SU-DHL-6 (cell line): ENCODE measurements at regions not wholly inside any gene's neighbourhood (a gene's known extent, or its start where the extent isn't known, plus 50 kb on each side); places are given as distances from the start of the nearest gene placed in this dataset.

Experiments
- H2AFZ ChIP-seq: fragments of 200-600 bp; sonication (generic); 2 replicates; pipeline ENCODE4 v1.6.1; 2014; ENCODE audit warnings: low read depth, mild to moderate bottlenecking, moderate library complexity, mixed read lengths, antibody characterized with exemption, low read length; ENCODE audit not compliant: severe bottlenecking
- H3F3A ChIP-seq: fragments of 200-600 bp; shearing (Covaris generic); 2 replicates; pipeline ENCODE4 v1.6.0; 2016; ENCODE audit warnings: antibody characterized with exemption, mild to moderate bottlenecking; ENCODE audit not compliant: insufficient read depth
- H3K27ac ChIP-seq: fragments of 200-600 bp; sonication (generic); 2 replicates; pipeline ENCODE4 v1.5.1; 2016; ENCODE audit warnings: low read depth, mild to moderate bottlenecking, low read length, moderate library complexity, mixed read lengths
- H3K27me3 ChIP-seq: fragments of 200-600 bp; sonication (generic), shearing (Covaris generic); 2 replicates; pipeline ENCODE4 v1.6.0; 2014; ENCODE audit warnings: mild to moderate bottlenecking, low read length
- H3K36me3 ChIP-seq: fragments of 200-600 bp; sonication (generic); 2 replicates; pipeline ENCODE4 v1.6.1; 2014; ENCODE audit warnings: mild to moderate bottlenecking, low read length, mixed read lengths
- H3K4me2 ChIP-seq: fragments of 300-600, 200-600 bp; shearing (Covaris generic), sonication (generic); 2 replicates; pipeline ENCODE4 v1.6.0; 2014; ENCODE audit warnings: low read length, low read depth, mild to moderate bottlenecking; ENCODE audit not compliant: poor library complexity, severe bottlenecking
- H3K4me3 ChIP-seq: fragments of 200-600 bp; sonication (generic); 2 replicates; pipeline ENCODE4 v1.5.1; 2014; ENCODE audit warnings: antibody characterized with exemption, low read length, mild to moderate bottlenecking, mixed read lengths; ENCODE audit not compliant: insufficient read depth, poor library complexity, severe bottlenecking
- H3K79me2 ChIP-seq: fragments of 200-600 bp; sonication (generic); 2 replicates; pipeline ENCODE4 v1.6.1; 2014; ENCODE audit warnings: mild to moderate bottlenecking, low read length, moderate library complexity; ENCODE audit not compliant: insufficient read depth
- H3K9ac ChIP-seq: fragments of 200-600 bp; sonication (generic); 2 replicates; pipeline ENCODE4 v1.7.0; 2014; ENCODE audit warnings: mild to moderate bottlenecking, low read length
- H3K9me2 ChIP-seq: fragments of 200-600 bp; sonication (generic); replicated peaks from 2 replicates; pipeline ENCODE4 v1.6.1; 2014; ENCODE audit warnings: low read length; ENCODE audit not compliant: insufficient read depth
- H3K9me3 ChIP-seq: fragments of 200-600 bp; sonication (generic); 2 replicates; pipeline ENCODE4 v1.6.1; 2014; ENCODE audit warnings: low read length, mixed read lengths; ENCODE audit not compliant: insufficient read depth
- H4K20me1 ChIP-seq: fragments of 200-600 bp; sonication (generic); 2 replicates; pipeline ENCODE4 v1.6.1; 2014; ENCODE audit warnings: low read depth, mild to moderate bottlenecking, antibody characterized with exemption, low read length, moderate library complexity, mixed read lengths
- EZH2phosphoT487 ChIP-seq: fragments of 200-600 bp; sonication (generic), shearing (Covaris generic); conservative IDR thresholded peaks from 2 replicates; pipeline ENCODE4 v1.6.1; 2018; ENCODE audit warnings: mild to moderate bottlenecking, antibody characterized with exemption, low read length, moderate library complexity, mixed read lengths
- TF ChIP-seq, protein P1 (sequence below): fragments of 200-600 bp; sonication (generic); IDR thresholded peaks from one replicate; pipeline ENCODE4 v1.5.1; 2017; ENCODE audit warnings: antibody characterized with exemption, mild to moderate bottlenecking, low read length, moderate library complexity; ENCODE audit not compliant: insufficient read depth, poor library complexity, severe bottlenecking

DNA sequence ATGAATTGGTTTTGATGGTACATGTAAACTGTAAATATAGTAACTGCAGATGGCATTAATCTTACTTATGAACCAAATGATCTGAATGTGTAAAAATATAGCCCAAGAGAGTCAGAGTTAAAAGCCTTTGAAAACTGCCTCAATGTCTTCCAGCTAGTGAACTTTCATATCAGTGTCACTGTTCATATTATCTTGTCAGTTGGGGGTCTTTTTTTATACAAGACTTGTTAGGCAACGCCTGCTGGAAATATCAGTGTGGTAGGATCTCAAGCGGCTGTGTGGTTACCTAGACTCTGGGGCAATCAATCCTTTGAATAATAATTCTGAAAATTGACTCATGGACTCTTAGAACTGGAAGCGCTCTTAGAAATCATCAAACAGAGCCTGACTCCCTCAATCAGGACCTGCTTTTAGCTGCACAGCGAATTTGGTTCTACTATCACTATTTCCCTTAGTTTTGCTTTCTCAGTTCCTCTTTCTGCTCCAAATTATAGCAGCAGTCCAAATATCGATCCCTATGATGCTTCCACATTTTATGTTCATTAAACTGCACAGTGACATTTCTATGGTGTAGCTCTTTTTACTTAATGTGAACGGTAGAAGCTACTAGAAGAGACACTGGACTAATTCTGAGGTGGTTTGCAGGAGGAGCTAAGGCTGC is 100.1 kb upstream of the COL1A2 start:
- Histone ChIP-seq H3K4me2 (no peak overlapping the region), H3K36me3 (no peaks in the 10 kb centered on the region), H3K9ac (no peak overlapping the region), H3K79me2 (no peaks in the 10 kb centered on the region), H3K27me3 (no peaks in the 10 kb centered on the region), H3K9me3 (no peaks in the 10 kb centered on the region), H3K9me2 (no peaks in the 10 kb centered on the region), H3F3A (no peaks in the 10 kb centered on the region), H2AFZ (no peak overlapping the region), H4K20me1 (no peaks in the 10 kb centered on the region), H3K27ac (no peak overlapping the region), H3K4me3 (no peak overlapping the region)
- no peak for TF ChIP-seq EZH2phosphoT487
- TF ChIP-seq, protein P1, sequence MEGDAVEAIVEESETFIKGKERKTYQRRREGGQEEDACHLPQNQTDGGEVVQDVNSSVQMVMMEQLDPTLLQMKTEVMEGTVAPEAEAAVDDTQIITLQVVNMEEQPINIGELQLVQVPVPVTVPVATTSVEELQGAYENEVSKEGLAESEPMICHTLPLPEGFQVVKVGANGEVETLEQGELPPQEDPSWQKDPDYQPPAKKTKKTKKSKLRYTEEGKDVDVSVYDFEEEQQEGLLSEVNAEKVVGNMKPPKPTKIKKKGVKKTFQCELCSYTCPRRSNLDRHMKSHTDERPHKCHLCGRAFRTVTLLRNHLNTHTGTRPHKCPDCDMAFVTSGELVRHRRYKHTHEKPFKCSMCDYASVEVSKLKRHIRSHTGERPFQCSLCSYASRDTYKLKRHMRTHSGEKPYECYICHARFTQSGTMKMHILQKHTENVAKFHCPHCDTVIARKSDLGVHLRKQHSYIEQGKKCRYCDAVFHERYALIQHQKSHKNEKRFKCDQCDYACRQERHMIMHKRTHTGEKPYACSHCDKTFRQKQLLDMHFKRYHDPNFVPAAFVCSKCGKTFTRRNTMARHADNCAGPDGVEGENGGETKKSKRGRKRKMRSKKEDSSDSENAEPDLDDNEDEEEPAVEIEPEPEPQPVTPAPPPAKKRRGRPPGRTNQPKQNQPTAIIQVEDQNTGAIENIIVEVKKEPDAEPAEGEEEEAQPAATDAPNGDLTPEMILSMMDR, result no peak

DNA sequence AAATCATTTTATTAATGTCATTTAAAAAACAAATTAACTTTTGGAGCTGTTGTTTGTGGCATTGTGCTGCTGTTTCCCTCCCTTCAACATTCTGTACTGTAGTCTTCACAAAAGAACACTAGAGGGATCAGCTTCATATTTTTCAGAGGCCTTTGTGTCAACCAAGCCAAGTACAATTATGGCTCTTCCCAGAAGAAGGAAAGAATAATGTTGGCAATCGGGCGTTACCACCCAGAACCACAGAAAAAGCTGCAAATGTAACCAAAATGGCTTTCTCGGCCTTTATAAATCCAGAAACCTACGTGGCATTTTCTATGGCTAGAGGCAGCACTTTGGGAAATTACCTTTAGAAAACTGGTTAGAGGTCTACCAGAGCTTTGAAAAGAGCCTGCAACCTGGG is 98.8 kb upstream of the COL1A2 start:
- H3K4me3 ChIP-seq, result no peak overlapping the region
- H3K9me2 ChIP-seq, result no peaks in the 10 kb centered on the region
- H3K36me3 ChIP-seq, result no peaks in the 10 kb centered on the region
- no peak overlapping the region for H3K4me2 ChIP-seq
- no peaks in the 10 kb centered on the region for H3F3A ChIP-seq
- H2AFZ ChIP-seq, result no peak overlapping the region
- H3K9ac ChIP-seq, result no peak overlapping the region
- no peaks in the 10 kb centered on the region for H4K20me1 ChIP-seq
- H3K27me3 ChIP-seq, result no peaks in the 10 kb centered on the region
- TF ChIP-seq, protein P1, result no peak
- TF ChIP-seq EZH2phosphoT487, result no peak
- no peaks in the 10 kb centered on the region for H3K9me3 ChIP-seq
- no peak overlapping the region for H3K27ac ChIP-seq
- no peaks in the 10 kb centered on the region for H3K79me2 ChIP-seq

DNA sequence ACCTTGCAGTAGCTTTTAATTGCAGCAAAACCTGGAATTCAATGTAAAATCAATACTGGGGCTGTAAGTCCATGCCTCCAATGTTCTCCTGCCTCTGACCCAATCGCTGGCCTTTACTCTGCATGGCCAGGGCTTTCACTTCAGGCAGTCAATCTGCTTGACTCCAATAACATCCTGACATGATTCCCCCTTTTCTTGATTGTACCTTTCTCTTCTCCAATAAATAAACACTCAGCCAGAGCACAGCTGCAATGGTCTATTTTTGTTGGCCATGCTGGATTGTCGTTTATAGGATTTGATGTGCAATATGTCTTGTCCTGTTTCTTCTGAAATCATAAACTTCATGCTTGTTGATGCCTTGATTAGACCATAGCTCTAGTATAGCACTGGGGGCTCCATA is 97.8 kb upstream of the COL1A2 start:
- Histone ChIP-seq H3K9me3 (no peaks in the 10 kb centered on the region), H3K9me2 (no peaks in the 10 kb centered on the region), H3K4me3 (no peak overlapping the region), H3K36me3 (no peaks in the 10 kb centered on the region), H3K4me2 (no peak overlapping the region), H3K27me3 (no peaks in the 10 kb centered on the region), H3F3A (no peaks in the 10 kb centered on the region), H2AFZ (no peak overlapping the region), H3K27ac (no peak overlapping the region), H3K9ac (no peak overlapping the region), H3K79me2 (no peaks in the 10 kb centered on the region), H4K20me1 (no peaks in the 10 kb centered on the region)
- TF ChIP-seq, protein P1, result no peak
- TF ChIP-seq EZH2phosphoT487, result no peak
